ENCODE measurements at regions not wholly inside any gene's neighbourhood (a gene's known extent, or its start where the extent isn't known, plus 50 kb on each side); places are given as distances from the start of the nearest gene placed in this dataset.

- TF ChIP-seq CTCF (IDR thresholded peaks at IDR 0.05; ENCODE audit: unreplicated experiment): no peak
- Mint-ChIP-seq H3K36me3 (ENCODE audit: insufficient read depth, unreplicated experiment) (no peaks in the 10 kb centered on the region), H3K27ac (ENCODE audit: low read depth, unreplicated experiment) (no peak overlapping the region), H3K4me3 (ENCODE audit: unreplicated experiment) (no peak overlapping the region), H3K9me3 (ENCODE audit: unreplicated experiment) (no peaks in the 10 kb centered on the region), H3K27me3 (ENCODE audit: insufficient read depth, unreplicated experiment) (no peaks in the 10 kb centered on the region), H3K4me1 (ENCODE audit: insufficient read depth, unreplicated experiment) (no peaks in the 10 kb centered on the region)
- no TSS peak for BruUV-seq (replicated peaks)
- ChIA-PET POLR2A (no interaction called here), CTCF (no interaction called here)
- intact Hi-C loops (cut with micrococcal nuclease): no loop called here
- DNase-seq (ENCODE audit: unreplicated experiment): no peak
These were observed 463.0 kb upstream of the MYT1L start for GRCh38 chr2:2793925-2794560.

- no peak for TF ChIP-seq CTCF (IDR thresholded peaks at IDR 0.05; ENCODE audit: unreplicated experiment)
- no peak overlapping the region for H3K27ac Mint-ChIP-seq (ENCODE audit: low read depth, unreplicated experiment)
- CTCF ChIA-PET: no interaction called here
- no peaks in the 10 kb centered on the region for H3K9me3 Mint-ChIP-seq (ENCODE audit: unreplicated experiment)
- no peaks in the 10 kb centered on the region for H3K4me1 Mint-ChIP-seq (ENCODE audit: insufficient read depth, unreplicated experiment)
- DNase-seq (ENCODE audit: unreplicated experiment): no peak
- no peaks in the 10 kb centered on the region for H3K27me3 Mint-ChIP-seq (ENCODE audit: insufficient read depth, unreplicated experiment)
- intact Hi-C loops (cut with micrococcal nuclease): no loop called here
- no TSS peak for BruUV-seq (replicated peaks)
- POLR2A ChIA-PET: no interaction called here
- no peaks in the 10 kb centered on the region for H3K36me3 Mint-ChIP-seq (ENCODE audit: insufficient read depth, unreplicated experiment)
- H3K4me3 Mint-ChIP-seq (ENCODE audit: unreplicated experiment): no peak overlapping the region
These were observed 462.4 kb upstream of the MYT1L start for GRCh38 chr2:2793514-2793913.

DNA sequence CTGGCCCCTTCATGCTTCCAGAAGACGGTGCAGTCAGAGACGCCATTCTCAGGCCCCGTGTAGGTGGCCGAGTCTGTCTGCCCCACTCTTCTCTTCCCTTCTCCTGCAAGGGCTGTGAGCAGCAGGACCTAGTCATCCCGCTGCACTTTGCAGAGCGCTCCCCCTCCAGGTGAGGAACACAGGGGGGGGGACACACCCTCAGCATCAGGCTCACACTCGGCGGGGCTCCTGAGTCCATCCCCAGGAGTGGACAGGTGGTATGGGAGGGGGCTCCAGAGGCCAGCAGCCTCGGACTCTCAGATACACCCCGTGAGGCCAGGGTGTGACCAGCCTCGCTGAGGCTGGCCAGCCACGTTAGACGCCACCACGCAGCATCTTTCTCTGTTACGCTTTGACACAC lies 460.5 kb upstream of the MYT1L start:
- no TSS peak for BruUV-seq (replicated peaks)
- no peaks in the 10 kb centered on the region for H3K9me3 Mint-ChIP-seq (ENCODE audit: unreplicated experiment)
- TF ChIP-seq CTCF (IDR thresholded peaks at IDR 0.05; ENCODE audit: unreplicated experiment): no peak
- no peak for DNase-seq (ENCODE audit: unreplicated experiment)
- ChIA-PET POLR2A (no interaction called here), CTCF (no interaction called here)
- H3K27ac Mint-ChIP-seq (ENCODE audit: low read depth, unreplicated experiment): no peak overlapping the region
- no peaks in the 10 kb centered on the region for H3K36me3 Mint-ChIP-seq (ENCODE audit: insufficient read depth, unreplicated experiment)
- H3K4me3 Mint-ChIP-seq (ENCODE audit: unreplicated experiment): no peak overlapping the region
- no peaks in the 10 kb centered on the region for H3K4me1 Mint-ChIP-seq (ENCODE audit: insufficient read depth, unreplicated experiment)
- intact Hi-C loops (cut with micrococcal nuclease): no loop called here
- no peaks in the 10 kb centered on the region for H3K27me3 Mint-ChIP-seq (ENCODE audit: insufficient read depth, unreplicated experiment)

GRCh38 chr2:2791031-2791430 lies 460.0 kb upstream of the MYT1L start:
- ChIA-PET CTCF (no interaction called here), POLR2A (no interaction called here)
- no peak overlapping the region for H3K27ac Mint-ChIP-seq (ENCODE audit: low read depth, unreplicated experiment)
- TF ChIP-seq CTCF (IDR thresholded peaks at IDR 0.05; ENCODE audit: unreplicated experiment): no peak
- H3K9me3 Mint-ChIP-seq (ENCODE audit: unreplicated experiment): peaks cover 3% of the 10 kb centered on the region
- no peak overlapping the region for H3K4me3 Mint-ChIP-seq (ENCODE audit: unreplicated experiment)
- BruUV-seq (replicated peaks): no TSS peak
- H3K4me1 Mint-ChIP-seq (ENCODE audit: insufficient read depth, unreplicated experiment): no peaks in the 10 kb centered on the region
- intact Hi-C loops (cut with micrococcal nuclease): no loop called here
- no peak for DNase-seq (ENCODE audit: unreplicated experiment)
- H3K27me3 Mint-ChIP-seq (ENCODE audit: insufficient read depth, unreplicated experiment): no peaks in the 10 kb centered on the region
- no peaks in the 10 kb centered on the region for H3K36me3 Mint-ChIP-seq (ENCODE audit: insufficient read depth, unreplicated experiment)

Data from MCF 10A (cell line).